Mucosa of stomach (tissue), 1 donor: ENCODE measurements at regions not wholly inside any gene's neighbourhood (a gene's known extent, or its start where the extent isn't known, plus 50 kb on each side); places are given as distances from the start of the nearest gene placed in this dataset.
"Not testable (repeated sequence)": the region's sequence is repeated elsewhere in the genome, so short reads cannot be mapped to it uniquely, and the experiment has no call there.

Source experiments
- H3K27me3 ChIP-seq: one replicate; pipeline ENCODE4 v1.7.0; 2013; ENCODE audit warnings: mild to moderate bottlenecking, low read length; ENCODE audit not compliant: control insufficient read depth, insufficient read depth
- H3K36me3 ChIP-seq: one replicate; pipeline ENCODE4 v1.7.0; 2013; ENCODE audit warnings: low read length; ENCODE audit not compliant: control insufficient read depth, insufficient read depth
- H3K4me1 ChIP-seq: one replicate; pipeline ENCODE4 v1.7.0; 2013; ENCODE audit warnings: mild to moderate bottlenecking, low read length; ENCODE audit not compliant: control insufficient read depth, insufficient read depth
- H3K4me3 ChIP-seq: one replicate; pipeline ENCODE4 v1.7.0; 2013; ENCODE audit warnings: low read length
- H3K9ac ChIP-seq: one replicate; pipeline ENCODE4 v1.7.0; 2013; ENCODE audit warnings: mild to moderate bottlenecking, low read length, moderate library complexity
- H3K9me3 ChIP-seq: one replicate; pipeline ENCODE4 v1.7.0; 2013; ENCODE audit warnings: mild to moderate bottlenecking, low read length, moderate library complexity; ENCODE audit not compliant: control insufficient read depth
- donor health status: Pancreatic carcinoma.

- no peak overlapping the region for H3K9ac ChIP-seq
- H3K9me3 ChIP-seq: no peaks in the 10 kb centered on the region
- no peak overlapping the region for H3K4me3 ChIP-seq
- H3K36me3 ChIP-seq: no peaks in the 10 kb centered on the region
- H3K4me1 ChIP-seq: no peaks in the 10 kb centered on the region
- no peaks in the 10 kb centered on the region for H3K27me3 ChIP-seq
Measured at GRCh38 chr2:2649109-2650072, 318.3 kb upstream of the MYT1L start.

- Histone ChIP-seq H3K4me1 (no peaks in the 10 kb centered on the region), H3K9ac (no peak overlapping the region), H3K4me3 (no peak overlapping the region), H3K9me3 (no peaks in the 10 kb centered on the region), H3K27me3 (no peaks in the 10 kb centered on the region), H3K36me3 (no peaks in the 10 kb centered on the region)
Measured at GRCh38 chr2:2648094-2648493, 317.0 kb upstream of the MYT1L start.

- Histone ChIP-seq H3K4me1 (no peaks in the 10 kb centered on the region), H3K36me3 (no peaks in the 10 kb centered on the region), H3K9me3 (no peaks in the 10 kb centered on the region), H3K9ac (no peak overlapping the region), H3K4me3 (no peak overlapping the region), H3K27me3 (no peaks in the 10 kb centered on the region)
Measured at GRCh38 chr2:2647141-2647541, 316.1 kb upstream of the MYT1L start.

- H3K4me1 ChIP-seq: no peaks in the 10 kb centered on the region
- H3K4me3 ChIP-seq: no peak overlapping the region
- H3K9me3 ChIP-seq: no peaks in the 10 kb centered on the region
- H3K36me3 ChIP-seq: no peaks in the 10 kb centered on the region
- no peaks in the 10 kb centered on the region for H3K27me3 ChIP-seq
- H3K9ac ChIP-seq: no peak overlapping the region
Measured at GRCh38 chr2:2646433-2647051, 315.5 kb upstream of the MYT1L start.

GRCh38 chr2:2645162-2645855 lies 314.2 kb upstream of the MYT1L start:
- Histone ChIP-seq H3K9me3 (no peaks in the 10 kb centered on the region), H3K9ac (no peak overlapping the region), H3K4me3 (no peak overlapping the region), H3K27me3 (no peaks in the 10 kb centered on the region), H3K4me1 (no peaks in the 10 kb centered on the region), H3K36me3 (no peaks in the 10 kb centered on the region)

GRCh38 chr2:2644751-2645150 lies 313.7 kb upstream of the MYT1L start:
- H3K27me3 ChIP-seq, H3K9me3 ChIP-seq, H3K4me1 ChIP-seq, H3K9ac ChIP-seq, H3K36me3 ChIP-seq, H3K4me3 ChIP-seq: not testable (repeated sequence)

- H3K4me1 ChIP-seq: no peaks in the 10 kb centered on the region
- H3K4me3 ChIP-seq: no peak overlapping the region
- H3K27me3 ChIP-seq: no peaks in the 10 kb centered on the region
- H3K9ac ChIP-seq: no peak overlapping the region
- H3K36me3 ChIP-seq: no peaks in the 10 kb centered on the region
- no peaks in the 10 kb centered on the region for H3K9me3 ChIP-seq
Measured at GRCh38 chr2:2644040-2644439, 313.0 kb upstream of the MYT1L start.

- H3K9me3 ChIP-seq: no peaks in the 10 kb centered on the region
- H3K27me3 ChIP-seq: no peaks in the 10 kb centered on the region
- no peaks in the 10 kb centered on the region for H3K36me3 ChIP-seq
- H3K4me3 ChIP-seq: no peak overlapping the region
- H3K9ac ChIP-seq: no peak overlapping the region
- no peaks in the 10 kb centered on the region for H3K4me1 ChIP-seq
Measured at GRCh38 chr2:2642906-2643890, 312.1 kb upstream of the MYT1L start.

- Histone ChIP-seq H3K36me3 (no peaks in the 10 kb centered on the region), H3K9me3 (no peaks in the 10 kb centered on the region), H3K9ac (no peak overlapping the region), H3K27me3 (no peaks in the 10 kb centered on the region), H3K4me3 (no peak overlapping the region), H3K4me1 (no peaks in the 10 kb centered on the region)
Measured at GRCh38 chr2:2641541-2642410, 310.7 kb upstream of the MYT1L start.

GRCh38 chr2:2640818-2641217 lies 309.7 kb upstream of the MYT1L start:
- Histone ChIP-seq H3K4me1 (no peaks in the 10 kb centered on the region), H3K36me3 (no peaks in the 10 kb centered on the region), H3K27me3 (no peaks in the 10 kb centered on the region), H3K9me3 (no peaks in the 10 kb centered on the region), H3K4me3 (no peak overlapping the region), H3K9ac (no peak overlapping the region)

- H3K36me3 ChIP-seq: no peaks in the 10 kb centered on the region
- no peaks in the 10 kb centered on the region for H3K27me3 ChIP-seq
- no peaks in the 10 kb centered on the region for H3K9me3 ChIP-seq
- no peak overlapping the region for H3K9ac ChIP-seq
- no peaks in the 10 kb centered on the region for H3K4me1 ChIP-seq
- H3K4me3 ChIP-seq: no peak overlapping the region
Measured at GRCh38 chr2:2640371-2640770, 309.3 kb upstream of the MYT1L start.
